GM12865 (cell line): ENCODE measurements at regions not wholly inside any gene's neighbourhood (a gene's known extent, or its start where the extent isn't known, plus 50 kb on each side); places are given as distances from the start of the nearest gene placed in this dataset.
"Not testable (repeated sequence)": the region's sequence is repeated elsewhere in the genome, so short reads cannot be mapped to it uniquely, and the experiment has no call there.

Experiments
- DNase-seq: peaks from one replicate; pipeline ENCODE4 v3.0.0; 2010; ENCODE audit warnings: low read depth
- H3K4me3 ChIP-seq: 2 replicates; pipeline ENCODE4 v1.5.1; 2011; ENCODE audit warnings: mild to moderate bottlenecking, low read depth, low read length, control low read depth
- TF ChIP-seq, protein P1 (sequence below): IDR thresholded peaks from 2 replicates; pipeline ENCODE4 v1.5.1; 2011; ENCODE audit warnings: low read length, control low read depth, low read depth, inconsistent platforms; ENCODE audit not compliant: insufficient read depth; ENCODE audit errors: missing control alignments

DNA sequence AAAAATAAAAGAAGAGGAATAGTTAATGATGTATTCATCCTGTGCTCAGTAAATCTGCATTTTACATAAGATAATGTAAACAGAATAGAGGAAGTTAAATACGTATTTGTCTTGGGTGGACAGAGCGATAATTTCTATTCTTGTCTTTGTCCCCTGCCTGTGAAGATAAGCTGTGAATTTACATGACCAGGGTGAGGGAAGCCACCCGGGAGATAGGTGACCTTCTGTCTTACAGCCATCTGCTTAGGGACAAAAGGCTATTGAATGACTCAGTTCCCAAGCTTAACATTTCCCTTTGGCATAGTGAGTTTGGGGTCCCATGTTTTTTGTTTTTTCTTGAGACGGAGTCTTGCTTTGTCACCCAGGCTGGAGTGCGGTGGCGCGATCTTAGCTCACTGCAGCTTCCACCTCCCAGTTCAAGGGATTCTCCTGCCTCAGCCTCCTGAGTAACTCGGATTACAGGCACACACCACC is 88.7 kb upstream of the KCTD7 start:
- TF ChIP-seq, protein P1, sequence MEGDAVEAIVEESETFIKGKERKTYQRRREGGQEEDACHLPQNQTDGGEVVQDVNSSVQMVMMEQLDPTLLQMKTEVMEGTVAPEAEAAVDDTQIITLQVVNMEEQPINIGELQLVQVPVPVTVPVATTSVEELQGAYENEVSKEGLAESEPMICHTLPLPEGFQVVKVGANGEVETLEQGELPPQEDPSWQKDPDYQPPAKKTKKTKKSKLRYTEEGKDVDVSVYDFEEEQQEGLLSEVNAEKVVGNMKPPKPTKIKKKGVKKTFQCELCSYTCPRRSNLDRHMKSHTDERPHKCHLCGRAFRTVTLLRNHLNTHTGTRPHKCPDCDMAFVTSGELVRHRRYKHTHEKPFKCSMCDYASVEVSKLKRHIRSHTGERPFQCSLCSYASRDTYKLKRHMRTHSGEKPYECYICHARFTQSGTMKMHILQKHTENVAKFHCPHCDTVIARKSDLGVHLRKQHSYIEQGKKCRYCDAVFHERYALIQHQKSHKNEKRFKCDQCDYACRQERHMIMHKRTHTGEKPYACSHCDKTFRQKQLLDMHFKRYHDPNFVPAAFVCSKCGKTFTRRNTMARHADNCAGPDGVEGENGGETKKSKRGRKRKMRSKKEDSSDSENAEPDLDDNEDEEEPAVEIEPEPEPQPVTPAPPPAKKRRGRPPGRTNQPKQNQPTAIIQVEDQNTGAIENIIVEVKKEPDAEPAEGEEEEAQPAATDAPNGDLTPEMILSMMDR: no peak
- DNase-seq: no peak
- no peak overlapping the region for H3K4me3 ChIP-seq

DNA sequence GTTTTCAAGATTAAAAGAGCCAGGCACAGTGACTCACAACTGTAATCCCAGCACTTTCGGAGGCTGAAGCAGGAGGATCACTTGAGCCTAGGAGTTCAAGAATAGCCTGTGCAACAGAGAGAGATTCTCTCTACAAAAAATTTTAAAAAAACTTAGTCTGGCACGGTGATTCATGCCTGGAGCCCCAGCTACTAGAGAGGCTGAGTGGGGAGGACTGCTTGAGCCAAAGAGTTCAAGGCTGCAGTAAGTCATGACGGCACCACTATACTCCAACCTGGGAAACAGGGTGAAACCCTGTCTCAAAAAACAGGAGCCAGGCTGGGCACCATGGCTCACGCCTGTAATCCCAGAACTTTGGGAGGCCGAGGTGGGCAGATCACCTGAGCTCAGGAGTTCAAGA is 86.6 kb upstream of the KCTD7 start:
- DNase-seq: no peak
- TF ChIP-seq, protein P1: no peak
- no peak overlapping the region for H3K4me3 ChIP-seq

DNA sequence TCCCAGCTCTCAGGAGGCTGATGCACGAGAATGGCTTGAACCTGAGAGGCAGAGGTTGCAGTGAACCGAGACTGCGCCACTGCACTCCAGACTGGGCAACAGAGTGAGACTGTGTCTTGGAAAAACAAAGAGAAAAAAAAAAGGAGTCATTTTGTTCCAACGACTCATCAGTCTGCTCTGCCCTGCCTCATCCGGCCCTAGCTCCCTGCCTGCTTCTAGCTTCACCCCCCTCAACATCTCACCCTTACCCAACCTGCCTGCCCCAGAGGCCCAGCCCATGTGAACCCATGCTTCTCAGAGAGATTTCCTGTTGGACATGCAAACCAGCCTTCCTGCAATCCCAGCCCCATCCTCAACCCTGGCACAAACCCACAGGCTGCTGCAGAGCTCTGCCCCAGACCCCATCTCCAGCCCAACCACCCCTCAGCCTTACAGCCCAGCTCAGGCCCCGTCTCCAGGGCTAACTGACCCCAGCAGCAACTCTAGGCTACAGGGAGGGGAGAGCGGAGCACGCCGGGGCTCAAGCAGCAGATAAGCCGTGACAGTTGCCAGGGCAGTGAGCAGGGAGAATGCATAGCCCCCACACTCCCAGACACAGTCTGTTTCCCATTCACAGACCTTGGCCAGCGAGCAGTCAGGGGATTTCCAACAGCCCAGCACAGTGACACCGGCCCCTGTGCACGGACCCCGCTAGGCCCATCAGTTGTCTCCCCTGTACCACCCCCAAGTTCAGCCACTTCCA is 86.0 kb upstream of the KCTD7 start:
- H3K4me3 ChIP-seq: no peak overlapping the region
- TF ChIP-seq, protein P1: no peak
- no peak for DNase-seq

DNA sequence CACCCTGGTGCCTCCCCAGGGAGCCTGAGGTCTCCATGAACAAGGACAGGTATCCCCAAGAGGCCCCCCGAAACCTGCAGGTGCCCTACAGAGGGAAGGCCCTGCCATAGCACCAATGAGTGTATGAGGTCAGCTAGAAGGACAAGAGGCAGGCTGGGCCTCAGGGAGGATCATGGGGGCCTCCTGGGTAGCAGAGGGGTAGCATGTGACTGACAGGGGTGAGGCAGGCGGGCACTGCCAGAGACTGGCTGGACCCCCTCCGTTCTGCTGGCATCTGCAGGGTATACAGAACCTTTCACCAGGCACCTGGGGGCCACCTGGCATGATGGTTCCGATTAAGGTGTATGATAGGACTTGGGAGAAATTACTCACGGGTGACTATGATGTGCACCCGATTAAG is 79.2 kb upstream of the KCTD7 start:
- TF ChIP-seq, protein P1: no peak
- no peak for DNase-seq
- no peak overlapping the region for H3K4me3 ChIP-seq

DNA sequence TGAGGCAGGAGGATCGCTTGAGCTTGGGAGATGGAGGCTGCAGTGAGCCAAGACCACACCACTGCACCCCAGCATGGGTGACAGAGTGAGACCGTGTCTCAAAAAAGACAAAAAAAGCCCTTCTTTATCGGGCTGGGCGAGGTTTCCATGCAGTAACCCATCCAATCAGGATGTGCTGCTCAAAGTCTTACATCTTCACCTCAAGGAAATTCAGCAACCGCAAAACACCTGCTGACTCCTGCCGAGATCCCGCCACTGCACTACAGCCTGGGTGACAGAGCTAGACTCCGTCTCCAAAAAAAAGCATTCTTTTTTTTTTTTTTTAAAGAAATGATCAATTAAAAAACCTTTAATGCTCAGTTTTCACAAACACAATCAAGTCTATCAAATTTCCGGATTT is 75.7 kb upstream of the KCTD7 start:
- no peak for DNase-seq
- H3K4me3 ChIP-seq: no peak overlapping the region
- TF ChIP-seq, protein P1: no peak

DNA sequence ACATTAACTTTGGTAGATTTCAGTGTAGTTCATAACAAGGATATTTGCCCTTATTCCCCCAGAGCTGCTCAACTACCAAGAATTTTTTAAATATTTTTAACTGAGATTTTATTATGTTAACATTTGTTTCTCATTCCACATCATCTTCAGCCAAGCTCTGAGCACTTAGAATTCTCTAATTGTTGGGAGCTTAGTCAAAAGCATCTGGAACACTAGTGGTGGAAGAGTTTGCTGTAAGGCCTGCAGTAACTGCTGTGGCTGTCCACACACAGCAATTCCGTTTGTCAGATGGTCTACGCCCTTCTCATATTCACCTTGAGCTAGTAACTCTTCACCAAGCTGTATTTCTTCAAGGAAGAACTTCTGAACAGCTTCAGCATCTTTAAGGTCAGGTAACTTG is 75.0 kb upstream of the KCTD7 start:
- not testable (repeated sequence) for H3K4me3 ChIP-seq, DNase-seq

DNA sequence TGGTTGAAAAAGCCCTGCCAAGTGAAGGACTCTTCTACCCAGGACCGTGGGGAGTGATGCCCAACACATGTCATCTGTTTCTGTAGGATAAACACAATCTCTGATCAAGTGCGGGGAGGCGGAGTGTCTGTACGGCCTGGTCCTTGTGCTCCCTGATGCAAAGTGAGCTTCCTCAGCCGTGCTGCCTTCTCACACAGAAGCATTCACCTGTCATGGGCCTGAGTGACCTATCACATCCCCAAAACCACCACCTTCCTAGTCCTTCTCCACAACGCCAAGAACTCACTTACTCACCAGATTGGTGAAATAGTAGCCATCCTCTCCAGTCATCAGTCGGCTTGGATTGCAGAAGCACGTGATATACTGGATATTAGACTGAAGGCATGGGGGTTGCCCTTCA is 74.4 kb upstream of the KCTD7 start:
- not testable (repeated sequence) for DNase-seq, H3K4me3 ChIP-seq

DNA sequence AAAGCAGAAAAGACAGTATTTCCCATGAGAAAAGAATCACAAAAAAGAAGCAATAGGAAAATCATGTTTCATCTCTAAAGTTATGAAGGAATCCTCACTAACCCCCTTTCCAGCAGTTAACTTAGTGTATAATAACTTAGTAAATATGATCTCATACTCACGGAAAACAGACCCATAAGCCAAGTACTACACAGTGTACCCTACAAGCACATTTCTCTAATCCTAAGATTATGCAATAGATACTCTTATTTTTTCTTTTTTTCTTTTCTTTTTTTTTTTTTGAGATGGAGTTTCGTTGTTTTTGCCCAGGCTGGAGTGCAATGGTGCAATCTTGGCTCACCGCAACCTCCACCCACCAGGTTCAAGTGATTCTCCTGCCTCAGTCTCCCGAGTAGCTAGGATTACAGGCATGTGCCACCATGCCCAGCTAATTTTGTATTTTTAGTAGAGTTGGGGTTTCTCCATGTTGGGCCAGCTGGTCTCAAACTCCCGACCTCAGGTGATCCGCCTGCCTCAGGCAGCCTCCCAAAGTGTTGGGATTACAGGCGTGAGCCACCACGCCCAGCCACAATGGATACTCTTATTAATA is 73.7 kb upstream of the KCTD7 start:
- H3K4me3 ChIP-seq, DNase-seq: not testable (repeated sequence)
